Activated CD4-positive, alpha-beta T cell treated with anti-CD3 and anti-CD28 coated beads, Interleukin-2, amount 50 U/mL, for 1 hour (primary cell): ENCODE measurements at regions not wholly inside any gene's neighbourhood (a gene's known extent, or its start where the extent isn't known, plus 50 kb on each side); places are given as distances from the start of the nearest gene placed in this dataset.
"Not testable (repeated sequence)": the region's sequence is repeated elsewhere in the genome, so short reads cannot be mapped to it uniquely, and the experiment has no call there.

Experiments used
- DNase-seq: peaks from one replicate; pipeline ENCODE4 v3.0.0-alpha.2; 2020

- DNase-seq = no peak
Measured at GRCh38 chr3:35223632-35224394, 415.5 kb upstream of the ARPP21 start.

- no peak for DNase-seq
Measured at GRCh38 chr3:35224565-35225295, 414.6 kb upstream of the ARPP21 start.

GRCh38 chr3:35241236-35241635 is 398.1 kb upstream of the ARPP21 start:
- DNase-seq = no peak

- no peak for DNase-seq
Measured at GRCh38 chr3:35254917-35255316, 384.4 kb upstream of the ARPP21 start.

- no peak for DNase-seq
Measured at GRCh38 chr3:35257641-35258040, 381.7 kb upstream of the ARPP21 start.

- no peak for DNase-seq
Measured at GRCh38 chr3:35262406-35262805, 376.9 kb upstream of the ARPP21 start.

- DNase-seq = no peak
Measured at GRCh38 chr3:35263477-35263876, 375.8 kb upstream of the ARPP21 start.

- not testable (repeated sequence) for DNase-seq
Measured at GRCh38 chr3:35266065-35266464, 373.3 kb upstream of the ARPP21 start.

- no peak for DNase-seq
Measured at GRCh38 chr3:35275768-35276167, 363.6 kb upstream of the ARPP21 start.

- DNase-seq = no peak
Measured at GRCh38 chr3:35276568-35276967, 362.8 kb upstream of the ARPP21 start.

GRCh38 chr3:35291471-35292236 is 347.7 kb upstream of the ARPP21 start:
- DNase-seq = no peak

GRCh38 chr3:35292568-35292967 is 346.8 kb upstream of the ARPP21 start:
- no peak for DNase-seq

- DNase-seq = no peak
Measured at GRCh38 chr3:35295906-35296305, 343.4 kb upstream of the ARPP21 start.

GRCh38 chr3:35296533-35296932 is 342.8 kb upstream of the ARPP21 start:
- no peak for DNase-seq

- DNase-seq = not testable (repeated sequence)
Measured at GRCh38 chr3:35296944-35297343, 342.4 kb upstream of the ARPP21 start.

GRCh38 chr3:35305406-35305805 is 333.9 kb upstream of the ARPP21 start:
- no peak for DNase-seq

GRCh38 chr3:35307296-35307695 is 332.0 kb upstream of the ARPP21 start:
- no peak for DNase-seq

- DNase-seq = not testable (repeated sequence)
Measured at GRCh38 chr3:35316841-35317240, 322.5 kb upstream of the ARPP21 start.

GRCh38 chr3:35320646-35321407 is 318.5 kb upstream of the ARPP21 start:
- DNase-seq = no peak

- no peak for DNase-seq
Measured at GRCh38 chr3:35322070-35322469, 317.3 kb upstream of the ARPP21 start.

GRCh38 chr3:35335703-35336102 is 303.6 kb upstream of the ARPP21 start:
- no peak for DNase-seq

- DNase-seq = no peak
Measured at GRCh38 chr3:35336601-35337000, 302.7 kb upstream of the ARPP21 start.

GRCh38 chr3:35338186-35338585 is 301.1 kb upstream of the ARPP21 start:
- DNase-seq = no peak
